HEK293 (cell line): ENCODE measurements at regions not wholly inside any gene's neighbourhood (a gene's known extent, or its start where the extent isn't known, plus 50 kb on each side); places are given as distances from the start of the nearest gene placed in this dataset.

ENCODE experiments used
- CTCF ChIA-PET: fragments of 350-600 bp; formaldehyde crosslinking; extraction: SDS; loops from one replicate; lab custom pipeline; 2021; ENCODE audit warnings: antibody characterized with exemption; lab: Yijun Ruan, JAX
- POLR2A ChIA-PET: fragments of 300-600 bp; formaldehyde crosslinking; extraction: SDS; loops from one replicate; lab custom pipeline; 2020; ENCODE audit warnings: antibody characterized with exemption, inconsistent platforms; lab: Yijun Ruan, JAX
- H3K27ac ChIP-seq: fragments of 200-500 bp; sonication (Bioruptor generic); 2 replicates; pipeline ENCODE4 v1.5.1; 2014; ENCODE audit warnings: low read depth, low read length, control low read depth, inconsistent platforms; ENCODE audit errors: extremely low read depth
- H3K36me3 ChIP-seq, 2 experiments: fragments of 200-500 bp in 1 of 2; sonication (Bioruptor generic) in 1 of 2; 1 replicate in 1 of 2; 2 replicates in 1 of 2; pipeline ENCODE4 v1.5.1; 2014 to 2017; ENCODE audit warnings: inconsistent platforms in 2 of 2, low read length in 2 of 2; ENCODE audit not compliant: control insufficient read depth in 2 of 2, insufficient read depth in 1 of 2
- H3K4me1 ChIP-seq: fragments of 200-500 bp; sonication (Bioruptor generic); 2 replicates; pipeline ENCODE4 v1.5.1; 2014; ENCODE audit warnings: mild to moderate bottlenecking, low read length, inconsistent platforms; ENCODE audit not compliant: control insufficient read depth, insufficient read depth
- H3K4me3 ChIP-seq: 2 replicates; pipeline ENCODE4 v1.5.1; 2011; ENCODE audit warnings: low read depth, mild to moderate bottlenecking, control low read depth, low read length, moderate library complexity
- H3K9me3 ChIP-seq: fragments of 200-500 bp; sonication (Bioruptor generic); 2 replicates; pipeline ENCODE4 v1.5.1; 2014; ENCODE audit warnings: low read depth, low read length, inconsistent platforms; ENCODE audit not compliant: control insufficient read depth, insufficient read depth
- EGR2 ChIP-seq: fragments of 450-650 bp; formaldehyde crosslinking; IDR thresholded peaks from 2 replicates; pipeline ENCODE4 v1.5.1; 2016; ENCODE audit warnings: low read depth, missing biosample characterization, missing genetic modification characterization
- ELK4 ChIP-seq: IDR thresholded peaks from 2 replicates; pipeline ENCODE4 v1.6.1; 2011; ENCODE audit warnings: mild to moderate bottlenecking, low read depth, low read length, borderline replicate concordance
- GLIS2 ChIP-seq: fragments of 450-650 bp; formaldehyde crosslinking; IDR thresholded peaks from 2 replicates; pipeline ENCODE4 v1.5.1; 2016; ENCODE audit warnings: missing biosample characterization, missing genetic modification characterization
- ZBTB26 ChIP-seq: fragments of 450-650 bp; formaldehyde crosslinking; optimal IDR thresholded peaks from 2 replicates; pipeline ENCODE3; 2016; ENCODE audit warnings: missing biosample characterization, mild to moderate bottlenecking, missing genetic modification characterization
- ZNF133 ChIP-seq: fragments of 450-650 bp; formaldehyde crosslinking; IDR thresholded peaks from 2 replicates; pipeline ENCODE4 v1.5.1; 2016; ENCODE audit warnings: missing biosample characterization, missing genetic modification characterization
- ZNF140 ChIP-seq: fragments of 450-650 bp; formaldehyde crosslinking; IDR thresholded peaks from 2 replicates; pipeline ENCODE4 v1.5.1; 2016; ENCODE audit warnings: missing biosample characterization, missing genetic modification characterization
- ZNF16 ChIP-seq: fragments of 450-650 bp; formaldehyde crosslinking; IDR thresholded peaks from 2 replicates; pipeline ENCODE4 v1.5.1; 2016; ENCODE audit warnings: low read depth, missing biosample characterization, missing genetic modification characterization
- ZNF239 ChIP-seq: fragments of 450-650 bp; formaldehyde crosslinking; IDR thresholded peaks from 2 replicates; pipeline ENCODE4 v1.5.1; 2016; ENCODE audit warnings: missing biosample characterization, missing genetic modification characterization
- ZNF354C ChIP-seq: fragments of 450-650 bp; formaldehyde crosslinking; IDR thresholded peaks from 2 replicates; pipeline ENCODE4 v1.5.1; 2016; ENCODE audit warnings: missing biosample characterization, missing genetic modification characterization, low read depth, borderline replicate concordance
- ZNF394 ChIP-seq: fragments of 450-650 bp; formaldehyde crosslinking; IDR thresholded peaks from 2 replicates; pipeline ENCODE4 v1.5.1; 2016; ENCODE audit warnings: missing biosample characterization, missing genetic modification characterization, mild to moderate bottlenecking, moderate library complexity, borderline replicate concordance
- ZNF488 ChIP-seq: fragments of 450-650 bp; formaldehyde crosslinking; IDR thresholded peaks from 2 replicates; pipeline ENCODE4 v1.5.1; 2016; ENCODE audit warnings: missing biosample characterization, missing genetic modification characterization
- ZNF514 ChIP-seq: fragments of 450-650 bp; formaldehyde crosslinking; IDR thresholded peaks from 2 replicates; pipeline ENCODE4 v1.5.1; 2016; ENCODE audit warnings: missing biosample characterization, missing genetic modification characterization
- ZNF558 ChIP-seq: fragments of 450-650 bp; formaldehyde crosslinking; IDR thresholded peaks from 2 replicates; pipeline ENCODE4 v1.5.1; 2016; ENCODE audit warnings: missing biosample characterization, missing genetic modification characterization
- ZNF596 ChIP-seq: fragments of 450-650 bp; IDR thresholded peaks from 2 replicates; pipeline ENCODE4 v1.5.0; 2018; ENCODE audit warnings: missing biosample characterization, mild to moderate bottlenecking, missing genetic modification characterization, moderate library complexity
- TF ChIP-seq, protein P1 (sequence below): fragments of 450-650 bp; formaldehyde crosslinking; IDR thresholded peaks from 2 replicates; pipeline ENCODE4 v1.5.1; 2017; ENCODE audit warnings: missing biosample characterization, missing genetic modification characterization
- TF ChIP-seq, protein P2 (sequence below): fragments of 450-650 bp; formaldehyde crosslinking; conservative IDR thresholded peaks from 2 replicates; pipeline ENCODE4 v1.5.1; 2016; ENCODE audit warnings: low read depth, missing biosample characterization, missing genetic modification characterization

DNA sequence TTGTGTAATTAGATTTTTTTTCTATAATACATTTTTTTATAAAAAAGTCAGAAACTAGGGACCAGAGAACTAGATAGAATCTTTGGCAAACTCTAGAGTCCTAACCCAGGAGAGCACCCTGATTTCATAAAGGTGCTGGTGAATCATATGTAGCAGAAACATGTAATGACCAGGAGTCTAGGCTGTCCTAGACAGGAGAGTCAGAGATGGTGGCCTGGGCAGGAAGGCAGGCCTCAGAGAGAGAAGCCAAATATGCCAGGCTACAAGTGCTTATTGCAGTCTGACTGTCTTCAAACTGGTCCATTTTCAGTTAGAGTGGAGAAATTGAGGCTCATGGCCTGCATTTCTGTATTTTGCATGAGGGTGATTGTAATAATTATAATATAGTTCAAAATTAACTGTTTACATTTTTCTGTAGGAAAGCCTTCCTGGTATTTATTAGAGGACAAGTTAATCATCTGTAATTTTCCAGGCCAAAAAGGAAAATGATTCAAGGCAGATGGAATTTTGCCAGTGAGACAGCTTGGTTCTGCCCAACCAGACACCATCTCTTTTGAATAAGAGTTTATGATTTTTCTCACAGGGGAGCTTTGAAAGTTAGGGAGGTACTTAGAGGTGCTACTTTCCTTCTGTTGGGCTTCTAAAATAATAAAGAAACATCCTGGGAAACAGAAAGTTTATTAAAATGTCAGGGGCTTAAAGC is 129.8 kb downstream of the S1PR1 start:
- no peaks in the 10 kb centered on the region for H3K36me3 ChIP-seq
- no peak for TF ChIP-seq ZNF558 (tag by site-specific recombination)
- no peak for TF ChIP-seq ZNF394 (tag by site-specific recombination)
- TF ChIP-seq ZNF16 (tag by site-specific recombination): no peak
- no peak for TF ChIP-seq ZNF596 (tag by site-specific recombination)
- no peak for TF ChIP-seq ZNF239 (tag by site-specific recombination)
- no peak for TF ChIP-seq ELK4
- no peak for TF ChIP-seq ZNF488 (tag by site-specific recombination)
- no peak for TF ChIP-seq ZNF514 (tag by site-specific recombination)
- no peak for TF ChIP-seq ZNF140 (tag by site-specific recombination)
- TF ChIP-seq ZBTB26 (tag by site-specific recombination): no peak
- TF ChIP-seq, protein P1, sequence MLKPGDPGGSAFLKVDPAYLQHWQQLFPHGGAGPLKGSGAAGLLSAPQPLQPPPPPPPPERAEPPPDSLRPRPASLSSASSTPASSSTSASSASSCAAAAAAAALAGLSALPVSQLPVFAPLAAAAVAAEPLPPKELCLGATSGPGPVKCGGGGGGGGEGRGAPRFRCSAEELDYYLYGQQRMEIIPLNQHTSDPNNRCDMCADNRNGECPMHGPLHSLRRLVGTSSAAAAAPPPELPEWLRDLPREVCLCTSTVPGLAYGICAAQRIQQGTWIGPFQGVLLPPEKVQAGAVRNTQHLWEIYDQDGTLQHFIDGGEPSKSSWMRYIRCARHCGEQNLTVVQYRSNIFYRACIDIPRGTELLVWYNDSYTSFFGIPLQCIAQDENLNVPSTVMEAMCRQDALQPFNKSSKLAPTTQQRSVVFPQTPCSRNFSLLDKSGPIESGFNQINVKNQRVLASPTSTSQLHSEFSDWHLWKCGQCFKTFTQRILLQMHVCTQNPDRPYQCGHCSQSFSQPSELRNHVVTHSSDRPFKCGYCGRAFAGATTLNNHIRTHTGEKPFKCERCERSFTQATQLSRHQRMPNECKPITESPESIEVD (tag by site-specific recombination): no peak
- TF ChIP-seq GLIS2: no peak
- no peak for TF ChIP-seq ZNF133 (tag by site-specific recombination)
- no peak for TF ChIP-seq EGR2
- TF ChIP-seq, protein P2, sequence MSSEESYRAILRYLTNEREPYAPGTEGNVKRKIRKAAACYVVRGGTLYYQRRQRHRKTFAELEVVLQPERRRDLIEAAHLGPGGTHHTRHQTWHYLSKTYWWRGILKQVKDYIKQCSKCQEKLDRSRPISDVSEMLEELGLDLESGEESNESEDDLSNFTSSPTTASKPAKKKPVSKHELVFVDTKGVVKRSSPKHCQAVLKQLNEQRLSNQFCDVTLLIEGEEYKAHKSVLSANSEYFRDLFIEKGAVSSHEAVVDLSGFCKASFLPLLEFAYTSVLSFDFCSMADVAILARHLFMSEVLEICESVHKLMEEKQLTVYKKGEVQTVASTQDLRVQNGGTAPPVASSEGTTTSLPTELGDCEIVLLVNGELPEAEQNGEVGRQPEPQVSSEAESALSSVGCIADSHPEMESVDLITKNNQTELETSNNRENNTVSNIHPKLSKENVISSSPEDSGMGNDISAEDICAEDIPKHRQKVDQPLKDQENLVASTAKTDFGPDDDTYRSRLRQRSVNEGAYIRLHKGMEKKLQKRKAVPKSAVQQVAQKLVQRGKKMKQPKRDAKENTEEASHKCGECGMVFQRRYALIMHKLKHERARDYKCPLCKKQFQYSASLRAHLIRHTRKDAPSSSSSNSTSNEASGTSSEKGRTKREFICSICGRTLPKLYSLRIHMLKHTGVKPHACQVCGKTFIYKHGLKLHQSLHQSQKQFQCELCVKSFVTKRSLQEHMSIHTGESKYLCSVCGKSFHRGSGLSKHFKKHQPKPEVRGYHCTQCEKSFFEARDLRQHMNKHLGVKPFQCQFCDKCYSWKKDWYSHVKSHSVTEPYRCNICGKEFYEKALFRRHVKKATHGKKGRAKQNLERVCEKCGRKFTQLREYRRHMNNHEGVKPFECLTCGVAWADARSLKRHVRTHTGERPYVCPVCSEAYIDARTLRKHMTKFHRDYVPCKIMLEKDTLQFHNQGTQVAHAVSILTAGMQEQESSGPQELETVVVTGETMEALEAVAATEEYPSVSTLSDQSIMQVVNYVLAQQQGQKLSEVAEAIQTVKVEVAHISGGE (tag by site-specific recombination): no peak
- TF ChIP-seq ZNF354C (tag by site-specific recombination): no peak
- CTCF ChIA-PET: interaction anchor here (1.4 to 4.1 kb wide), 2 partner anchors 9 to 11 kb away, joined by 5 to 16 read pairs; no protein-coding TSS in a partner anchor
- no peak overlapping the region for H3K4me3 ChIP-seq
- POLR2A ChIA-PET: no interaction called here
- no peaks in the 10 kb centered on the region for H3K9me3 ChIP-seq
- H3K27ac ChIP-seq: no peak overlapping the region
- H3K4me1 ChIP-seq: no peaks in the 10 kb centered on the region
